ENCODE measurements at regions not wholly inside any gene's neighbourhood (a gene's known extent, or its start where the extent isn't known, plus 50 kb on each side); places are given as distances from the start of the nearest gene placed in this dataset.

- no peaks in the 10 kb centered on the region for H3K9me2 ChIP-seq (replicated peaks; ENCODE audit: insufficient read depth)
- no peak for DNase-seq (ENCODE audit: low spot score)
- no peaks in the 10 kb centered on the region for H4K20me1 ChIP-seq (ENCODE audit: insufficient read depth, poor library complexity, severe bottlenecking)
- H3K79me2 ChIP-seq = no peaks in the 10 kb centered on the region
- no peak overlapping the region for H3K27ac ChIP-seq
- no peaks in the 10 kb centered on the region for H3K27me3 ChIP-seq
- H3K36me3 ChIP-seq (replicated peaks; ENCODE audit: insufficient read depth, low read depth) = no peaks in the 10 kb centered on the region
- H2AFZ ChIP-seq = no peak overlapping the region
- TF ChIP-seq EZH2phosphoT487 (IDR thresholded peaks at IDR 0.05; ENCODE audit: low read depth, severe bottlenecking, unreplicated experiment) (no peak), EZH2 (IDR thresholded peaks at IDR 0.05; ENCODE audit: borderline replicate concordance) (no peak), CTCF (IDR thresholded peaks at IDR 0.05; ENCODE audit: poor library complexity) (no peak)
- 76% methylated on average over 2 of the region's 2 CpGs for WGBS (ENCODE audit: low lambda C conversion rate, missing lambda C conversion rate)
- no peaks in the 10 kb centered on the region for H3K9me3 ChIP-seq (ENCODE audit: low read depth)
- peaks cover 5% of the 10 kb centered on the region for H3K4me1 ChIP-seq (ENCODE audit: insufficient read depth)
- no peak overlapping the region for H3K4me2 ChIP-seq
- no peak overlapping the region for H3K4me3 ChIP-seq
These were observed 816.3 kb downstream of the DHX35 start for GRCh38 chr20:39778431-39778830.

GRCh38 chr20:39777610-39778009 is 815.5 kb downstream of the DHX35 start:
- Histone ChIP-seq H4K20me1 (ENCODE audit: insufficient read depth, poor library complexity, severe bottlenecking) (no peaks in the 10 kb centered on the region), H3K27me3 (no peaks in the 10 kb centered on the region), H2AFZ (no peak overlapping the region), H3K4me3 (no peak overlapping the region), H3K36me3 (replicated peaks; ENCODE audit: insufficient read depth, low read depth) (no peaks in the 10 kb centered on the region), H3K4me1 (ENCODE audit: insufficient read depth) (peaks cover 5% of the 10 kb centered on the region), H3K27ac (no peak overlapping the region), H3K79me2 (no peaks in the 10 kb centered on the region), H3K9me2 (replicated peaks; ENCODE audit: insufficient read depth) (no peaks in the 10 kb centered on the region), H3K4me2 (no peak overlapping the region), H3K9me3 (ENCODE audit: low read depth) (no peaks in the 10 kb centered on the region)
- TF ChIP-seq CTCF (IDR thresholded peaks at IDR 0.05; ENCODE audit: poor library complexity) (no peak), EZH2 (IDR thresholded peaks at IDR 0.05; ENCODE audit: borderline replicate concordance) (no peak), EZH2phosphoT487 (IDR thresholded peaks at IDR 0.05; ENCODE audit: low read depth, severe bottlenecking, unreplicated experiment) (no peak)
- no peak for DNase-seq (ENCODE audit: low spot score)

GRCh38 chr20:39775110-39775509 is 813.0 kb downstream of the DHX35 start:
- no peak for TF ChIP-seq CTCF (IDR thresholded peaks at IDR 0.05; ENCODE audit: poor library complexity)
- no peak for TF ChIP-seq EZH2phosphoT487 (IDR thresholded peaks at IDR 0.05; ENCODE audit: low read depth, severe bottlenecking, unreplicated experiment)
- TF ChIP-seq EZH2 (IDR thresholded peaks at IDR 0.05; ENCODE audit: borderline replicate concordance) = no peak
- H3K27ac ChIP-seq = no peak overlapping the region
- no peak overlapping the region for H2AFZ ChIP-seq
- peaks cover 5% of the 10 kb centered on the region for H3K4me1 ChIP-seq (ENCODE audit: insufficient read depth)
- no peaks in the 10 kb centered on the region for H3K79me2 ChIP-seq
- no peaks in the 10 kb centered on the region for H3K27me3 ChIP-seq
- WGBS (ENCODE audit: low lambda C conversion rate, missing lambda C conversion rate) = 82% methylated on average over 3 of the region's 3 CpGs
- no peak for DNase-seq (ENCODE audit: low spot score)
- H3K36me3 ChIP-seq (replicated peaks; ENCODE audit: insufficient read depth, low read depth) = no peaks in the 10 kb centered on the region
- H3K4me2 ChIP-seq = no peak overlapping the region
- no peak overlapping the region for H3K4me3 ChIP-seq
- H4K20me1 ChIP-seq (ENCODE audit: insufficient read depth, poor library complexity, severe bottlenecking) = no peaks in the 10 kb centered on the region
- H3K9me2 ChIP-seq (replicated peaks; ENCODE audit: insufficient read depth) = no peaks in the 10 kb centered on the region
- no peaks in the 10 kb centered on the region for H3K9me3 ChIP-seq (ENCODE audit: low read depth)

GRCh38 chr20:39773380-39774000 is 811.3 kb downstream of the DHX35 start:
- Histone ChIP-seq H3K9me3 (ENCODE audit: low read depth) (no peaks in the 10 kb centered on the region), H3K4me3 (no peak overlapping the region), H3K4me1 (ENCODE audit: insufficient read depth) (peaks cover 3% of the 10 kb centered on the region), H3K27me3 (no peaks in the 10 kb centered on the region), H3K79me2 (no peaks in the 10 kb centered on the region), H3K9me2 (replicated peaks; ENCODE audit: insufficient read depth) (no peaks in the 10 kb centered on the region), H3K36me3 (replicated peaks; ENCODE audit: insufficient read depth, low read depth) (no peaks in the 10 kb centered on the region), H3K4me2 (no peak overlapping the region), H2AFZ (no peak overlapping the region), H4K20me1 (ENCODE audit: insufficient read depth, poor library complexity, severe bottlenecking) (no peaks in the 10 kb centered on the region), H3K27ac (no peak overlapping the region)
- TF ChIP-seq EZH2 (IDR thresholded peaks at IDR 0.05; ENCODE audit: borderline replicate concordance) = no peak
- TF ChIP-seq CTCF (IDR thresholded peaks at IDR 0.05; ENCODE audit: poor library complexity) = no peak
- no peak for TF ChIP-seq EZH2phosphoT487 (IDR thresholded peaks at IDR 0.05; ENCODE audit: low read depth, severe bottlenecking, unreplicated experiment)
- WGBS (ENCODE audit: low lambda C conversion rate, missing lambda C conversion rate) = 88% methylated on average over 5 of the region's 5 CpGs
- no peak for DNase-seq (ENCODE audit: low spot score)
